ENCODE measurements at regions not wholly inside any gene's neighbourhood (a gene's known extent, or its start where the extent isn't known, plus 50 kb on each side); places are given as distances from the start of the nearest gene placed in this dataset.
A peak's percentile ranks its signal among the peaks of the same experiment; 100 is the strongest.

DNA sequence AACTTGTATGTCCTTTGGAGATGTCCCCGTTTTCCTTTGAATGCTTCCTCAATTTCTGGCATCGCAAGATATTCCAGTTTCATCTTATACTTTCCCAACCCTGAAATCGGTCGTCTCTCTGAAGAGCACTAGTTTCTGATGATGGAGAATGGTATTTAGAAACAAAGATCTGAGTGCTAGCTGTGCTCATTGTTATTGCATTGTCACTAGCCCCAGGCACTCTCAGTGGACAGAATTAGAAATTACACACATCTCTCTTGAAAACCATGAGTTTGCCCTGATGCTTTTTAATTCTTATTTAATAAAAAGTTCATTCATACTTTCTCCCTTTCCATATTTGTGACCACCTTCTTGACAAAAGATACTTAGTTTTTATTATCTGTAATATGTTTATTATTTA is 67.7 kb downstream of the C9orf152 start:
- Histone ChIP-seq H3K4me2 (ENCODE audit: low read depth, low read length) (no peak overlapping the region), H4K91ac (ENCODE audit: insufficient read depth, low read depth, low read length) (no peak overlapping the region), H3K9ac (ENCODE audit: low read depth, low read length) (no peak overlapping the region), H2AK5ac (ENCODE audit: low read depth, low read length) (peak overlapping the region; percentile 96; the same call in 1 of the 2 replicates), H3K4me1 (ENCODE audit: control insufficient read depth, insufficient read depth, low read length) (peaks cover 40% of the 10 kb centered on the region), H2BK5ac (ENCODE audit: low read depth, low read length, poor library complexity, severe bottlenecking) (peak overlapping the region; percentile 89), H3K14ac (replicated peaks; ENCODE audit: low read depth, low read length) (peak overlapping the region; percentile 24; the same call in 1 of the 2 replicates), H4K20me1 (ENCODE audit: insufficient read depth, low read length) (peaks cover 92% of the 10 kb centered on the region), H3K27ac (ENCODE audit: insufficient read depth, low read length) (no peak overlapping the region; the same call in 1 of the 2 replicates), H3K4ac (ENCODE audit: low read depth, low read length) (peak overlapping the region; percentile 47; the same call in 1 of the 2 replicates), H3K4me3 (ENCODE audit: insufficient read depth, low read depth, low read length) (no peak overlapping the region), H2AK9ac (replicated peaks; ENCODE audit: low read depth, low read length, poor library complexity) (no peak overlapping the region), H3K9me1 (ENCODE audit: insufficient read depth, low read length) (peaks cover 54% of the 10 kb centered on the region), H3K9me3 (ENCODE audit: control insufficient read depth, insufficient read depth, low read length) (no peaks in the 10 kb centered on the region), H2BK15ac (ENCODE audit: low read depth, low read length) (no peak overlapping the region; the same call in 2 of the 3 replicates), H3K18ac (ENCODE audit: low read depth, low read length) (no peak overlapping the region), H3K79me1 (ENCODE audit: low read depth in 1 of 2, low read length in 2 of 2) (peaks cover 29 to 84% of the 10 kb centered on the region in 2 experiments), H2AFZ (replicated peaks; ENCODE audit: low read length, poor library complexity) (no peak overlapping the region), H2BK20ac (ENCODE audit: low read depth, low read length) (no peak overlapping the region), H3K56ac (ENCODE audit: extremely low read depth, insufficient read depth, low read length) (no peak overlapping the region), H3K27me3 (ENCODE audit: control insufficient read depth, insufficient read depth, low read length) (no peaks in the 10 kb centered on the region), H3K36me3 (ENCODE audit: control insufficient read depth, insufficient read depth, low read length) (peaks cover 35% of the 10 kb centered on the region), H4K8ac (ENCODE audit: low read depth in 2 of 2, low read length in 2 of 2) (peak overlapping the region; percentile 23 to 76; a peak in 1 of 4 replicates), H4K5ac (ENCODE audit: low read depth, low read length) (no peak overlapping the region), H2BK120ac (ENCODE audit: low read depth, low read length) (peak overlapping the region; percentile 83; the same call in 1 of the 2 replicates), H3K23ac (ENCODE audit: low read depth, low read length) (peak overlapping the region; percentile 56; the same call in 1 of the 2 replicates)
- dilution Hi-C loops (cut with HindIII; ENCODE audit: low sequenced_read_pairs, unreplicated experiment) (no loop called here), in situ Hi-C loops (cut with MboI; ENCODE audit: low sequenced_read_pairs) (no loop called here), intact Hi-C loops (cut with micrococcal nuclease) (loop anchor here (2.0 kb wide), 1 partner anchor 89 kb away; no protein-coding TSS in a partner anchor)
- no CpG with 5 or more reads among the region's 4 CpGs for WGBS, 2 experiments (ENCODE audit: extremely low coverage in 2 of 2, insufficient read length in 1 of 2)
- ATAC-seq (ENCODE audit: low read depth) (no peak), DNase-seq (no peak)
- ChIA-PET POLR2A (ENCODE audit: unreplicated experiment) (no interaction called here), CTCF (no interaction called here)
- BruUV-seq (replicated peaks) = no TSS peak
- TF ChIP-seq, protein P1, sequence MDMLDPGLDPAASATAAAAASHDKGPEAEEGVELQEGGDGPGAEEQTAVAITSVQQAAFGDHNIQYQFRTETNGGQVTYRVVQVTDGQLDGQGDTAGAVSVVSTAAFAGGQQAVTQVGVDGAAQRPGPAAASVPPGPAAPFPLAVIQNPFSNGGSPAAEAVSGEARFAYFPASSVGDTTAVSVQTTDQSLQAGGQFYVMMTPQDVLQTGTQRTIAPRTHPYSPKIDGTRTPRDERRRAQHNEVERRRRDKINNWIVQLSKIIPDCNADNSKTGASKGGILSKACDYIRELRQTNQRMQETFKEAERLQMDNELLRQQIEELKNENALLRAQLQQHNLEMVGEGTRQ (IDR thresholded peaks at IDR 0.05; ENCODE audit: low read depth, low read length) = no peak
- TF ChIP-seq FOS (IDR thresholded peaks at IDR 0.05; ENCODE audit: low read depth, low read length) (no peak), NFE2L2 (IDR thresholded peaks at IDR 0.05; ENCODE audit: low read depth, low read length) (no peak), MXI1 (IDR thresholded peaks at IDR 0.05; ENCODE audit: borderline replicate concordance, low read depth, low read length) (no peak), CEBPB (IDR thresholded peaks at IDR 0.05; ENCODE audit: low read depth, low read length) (no peak), RFX5 (IDR thresholded peaks at IDR 0.05; ENCODE audit: low read depth, low read length) (no peak), POLR2A (IDR thresholded peaks at IDR 0.05; ENCODE audit: low read depth, low read length) (no peak), CHD1 (IDR thresholded peaks at IDR 0.05; ENCODE audit: low read depth, low read length) (no peak), SMC3 (IDR thresholded peaks at IDR 0.05; ENCODE audit: low read depth, low read length) (no peak), MAZ (IDR thresholded peaks at IDR 0.05; ENCODE audit: borderline replicate concordance, low read depth, low read length) (no peak), MAFK (IDR thresholded peaks at IDR 0.05; ENCODE audit: low read depth, low read length) (no peak), RCOR1 (IDR thresholded peaks at IDR 0.05; ENCODE audit: insufficient replicate concordance, low read length) (no peak), RAD21 (IDR thresholded peaks at IDR 0.05; ENCODE audit: low read length) (no peak), BHLHE40 (IDR thresholded peaks at IDR 0.05; ENCODE audit: low read depth, low read length) (no peak)
- TF ChIP-seq, protein P2, sequence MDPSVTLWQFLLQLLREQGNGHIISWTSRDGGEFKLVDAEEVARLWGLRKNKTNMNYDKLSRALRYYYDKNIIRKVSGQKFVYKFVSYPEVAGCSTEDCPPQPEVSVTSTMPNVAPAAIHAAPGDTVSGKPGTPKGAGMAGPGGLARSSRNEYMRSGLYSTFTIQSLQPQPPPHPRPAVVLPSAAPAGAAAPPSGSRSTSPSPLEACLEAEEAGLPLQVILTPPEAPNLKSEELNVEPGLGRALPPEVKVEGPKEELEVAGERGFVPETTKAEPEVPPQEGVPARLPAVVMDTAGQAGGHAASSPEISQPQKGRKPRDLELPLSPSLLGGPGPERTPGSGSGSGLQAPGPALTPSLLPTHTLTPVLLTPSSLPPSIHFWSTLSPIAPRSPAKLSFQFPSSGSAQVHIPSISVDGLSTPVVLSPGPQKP (IDR thresholded peaks at IDR 0.05; ENCODE audit: borderline replicate concordance, low read depth, low read length) = no peak
- TF ChIP-seq, protein P3, sequence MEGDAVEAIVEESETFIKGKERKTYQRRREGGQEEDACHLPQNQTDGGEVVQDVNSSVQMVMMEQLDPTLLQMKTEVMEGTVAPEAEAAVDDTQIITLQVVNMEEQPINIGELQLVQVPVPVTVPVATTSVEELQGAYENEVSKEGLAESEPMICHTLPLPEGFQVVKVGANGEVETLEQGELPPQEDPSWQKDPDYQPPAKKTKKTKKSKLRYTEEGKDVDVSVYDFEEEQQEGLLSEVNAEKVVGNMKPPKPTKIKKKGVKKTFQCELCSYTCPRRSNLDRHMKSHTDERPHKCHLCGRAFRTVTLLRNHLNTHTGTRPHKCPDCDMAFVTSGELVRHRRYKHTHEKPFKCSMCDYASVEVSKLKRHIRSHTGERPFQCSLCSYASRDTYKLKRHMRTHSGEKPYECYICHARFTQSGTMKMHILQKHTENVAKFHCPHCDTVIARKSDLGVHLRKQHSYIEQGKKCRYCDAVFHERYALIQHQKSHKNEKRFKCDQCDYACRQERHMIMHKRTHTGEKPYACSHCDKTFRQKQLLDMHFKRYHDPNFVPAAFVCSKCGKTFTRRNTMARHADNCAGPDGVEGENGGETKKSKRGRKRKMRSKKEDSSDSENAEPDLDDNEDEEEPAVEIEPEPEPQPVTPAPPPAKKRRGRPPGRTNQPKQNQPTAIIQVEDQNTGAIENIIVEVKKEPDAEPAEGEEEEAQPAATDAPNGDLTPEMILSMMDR (conservative IDR thresholded peaks at IDR 0.05; ENCODE audit: low read depth, low read length) = no peak

Measured in IMR-90 (cell line).